ENCODE measurements at regions not wholly inside any gene's neighbourhood (a gene's known extent, or its start where the extent isn't known, plus 50 kb on each side); places are given as distances from the start of the nearest gene placed in this dataset.

DNA sequence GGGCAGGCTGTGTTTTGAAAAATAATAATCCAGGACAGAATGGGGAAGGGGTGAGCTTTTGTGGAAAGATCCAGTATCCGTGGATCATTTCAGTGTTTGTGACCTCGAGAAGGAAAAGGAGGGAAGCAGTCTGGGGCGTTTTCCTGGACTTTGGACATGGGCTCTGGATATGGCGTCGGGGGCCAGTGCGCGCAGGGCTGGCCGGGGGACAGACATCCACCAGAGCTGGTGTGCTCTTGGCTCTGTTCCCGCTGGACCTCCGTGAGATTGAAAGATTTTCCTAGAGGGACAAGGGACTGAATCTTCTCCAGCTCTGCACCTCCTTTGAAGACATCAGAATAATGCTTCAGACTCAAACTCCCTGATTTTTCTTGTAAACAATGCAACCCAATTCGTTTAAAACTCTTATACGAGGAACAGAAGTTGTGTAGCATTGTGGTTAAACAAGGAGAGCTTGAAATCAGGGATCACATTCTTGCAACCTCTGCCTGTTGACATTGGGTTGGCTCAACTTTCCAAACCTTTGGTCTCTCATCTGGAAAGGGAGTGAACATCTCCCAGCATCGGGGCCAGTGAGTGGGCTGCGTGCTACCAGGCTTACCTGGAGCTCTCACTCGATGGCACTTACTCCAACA, 75.9 kb downstream of the C16orf95 start:
- no peak for DNase-seq (ENCODE audit: low read depth)
- TF ChIP-seq, protein P1, sequence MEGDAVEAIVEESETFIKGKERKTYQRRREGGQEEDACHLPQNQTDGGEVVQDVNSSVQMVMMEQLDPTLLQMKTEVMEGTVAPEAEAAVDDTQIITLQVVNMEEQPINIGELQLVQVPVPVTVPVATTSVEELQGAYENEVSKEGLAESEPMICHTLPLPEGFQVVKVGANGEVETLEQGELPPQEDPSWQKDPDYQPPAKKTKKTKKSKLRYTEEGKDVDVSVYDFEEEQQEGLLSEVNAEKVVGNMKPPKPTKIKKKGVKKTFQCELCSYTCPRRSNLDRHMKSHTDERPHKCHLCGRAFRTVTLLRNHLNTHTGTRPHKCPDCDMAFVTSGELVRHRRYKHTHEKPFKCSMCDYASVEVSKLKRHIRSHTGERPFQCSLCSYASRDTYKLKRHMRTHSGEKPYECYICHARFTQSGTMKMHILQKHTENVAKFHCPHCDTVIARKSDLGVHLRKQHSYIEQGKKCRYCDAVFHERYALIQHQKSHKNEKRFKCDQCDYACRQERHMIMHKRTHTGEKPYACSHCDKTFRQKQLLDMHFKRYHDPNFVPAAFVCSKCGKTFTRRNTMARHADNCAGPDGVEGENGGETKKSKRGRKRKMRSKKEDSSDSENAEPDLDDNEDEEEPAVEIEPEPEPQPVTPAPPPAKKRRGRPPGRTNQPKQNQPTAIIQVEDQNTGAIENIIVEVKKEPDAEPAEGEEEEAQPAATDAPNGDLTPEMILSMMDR (IDR thresholded peaks at IDR 0.05; ENCODE audit: insufficient read depth, low read depth, low read length, missing control alignments) = no peak
- no peak overlapping the region for H3K4me3 ChIP-seq (ENCODE audit: low read length)

DNA sequence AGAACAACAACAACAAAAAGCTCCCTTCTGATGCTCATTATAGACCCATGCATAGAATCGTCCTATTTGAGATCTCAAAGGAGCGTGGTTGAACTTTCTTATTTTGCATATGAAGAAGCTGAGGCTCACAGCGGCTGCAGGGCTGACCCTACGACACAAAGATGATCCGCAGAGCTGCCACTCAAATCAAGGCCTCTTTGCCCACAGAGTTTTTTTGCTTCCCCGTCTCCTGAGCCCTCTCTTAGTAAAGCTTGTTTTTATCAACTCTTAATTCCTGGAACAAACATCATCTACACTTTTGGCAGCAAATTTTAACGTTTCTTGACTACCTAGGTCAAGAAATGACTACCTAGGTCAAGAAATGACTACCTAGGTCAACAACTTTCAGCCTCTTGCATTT, 73.7 kb downstream of the C16orf95 start:
- no peak overlapping the region for H3K4me3 ChIP-seq (ENCODE audit: low read length)
- TF ChIP-seq, protein P1 (IDR thresholded peaks at IDR 0.05; ENCODE audit: insufficient read depth, low read depth, low read length, missing control alignments) = no peak
- DNase-seq (ENCODE audit: low read depth) = no peak

DNA sequence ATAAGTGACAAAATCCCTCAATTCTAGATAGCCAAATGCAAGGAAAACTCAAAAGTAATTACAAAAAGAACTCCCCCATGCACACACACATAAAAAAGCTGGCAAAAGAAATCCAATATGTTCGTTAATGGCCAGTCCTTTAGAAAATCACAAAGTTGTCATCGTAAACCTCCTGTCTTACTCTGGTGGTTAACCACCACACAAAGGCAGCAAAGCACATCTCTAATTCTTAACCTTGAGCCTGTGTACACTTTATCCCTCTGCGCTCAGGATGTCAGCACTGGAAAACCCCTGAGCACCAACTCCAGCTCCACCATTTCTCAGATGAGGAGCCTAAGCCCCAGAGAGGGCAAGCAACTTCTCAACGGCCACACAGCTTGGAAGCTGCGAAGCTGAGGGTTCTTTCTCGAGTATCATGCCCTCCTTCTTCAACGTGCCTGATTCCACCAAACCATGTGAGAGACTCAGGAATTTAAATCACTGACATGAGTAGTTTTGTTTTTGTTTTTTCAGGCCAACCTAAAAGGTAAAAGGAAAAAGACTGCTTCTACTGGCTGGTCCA, 72.5 kb downstream of the C16orf95 start:
- DNase-seq (ENCODE audit: low read depth) = no peak
- TF ChIP-seq, protein P1 (IDR thresholded peaks at IDR 0.05; ENCODE audit: insufficient read depth, low read depth, low read length, missing control alignments) = no peak
- no peak overlapping the region for H3K4me3 ChIP-seq (ENCODE audit: low read length)

DNA sequence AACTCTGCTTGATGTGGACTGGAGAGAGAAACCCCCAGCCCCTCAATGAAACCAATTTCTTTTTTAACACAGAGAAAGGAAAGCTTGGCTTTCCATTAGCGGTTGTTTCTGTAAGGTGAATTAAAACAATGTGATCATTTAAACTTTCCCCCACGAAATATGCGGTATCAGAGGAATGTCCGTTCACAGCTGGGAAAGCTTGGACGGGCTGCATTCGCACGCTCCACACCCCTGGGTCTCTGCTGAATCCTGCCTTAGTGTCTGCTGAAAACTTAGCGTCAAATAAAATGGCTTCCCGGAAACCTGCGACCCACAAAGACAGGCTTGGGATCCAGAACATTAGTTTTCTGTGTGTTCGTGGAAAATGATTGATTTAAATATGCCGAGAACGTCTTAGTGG, 71.7 kb downstream of the C16orf95 start:
- no peak for DNase-seq (ENCODE audit: low read depth)
- TF ChIP-seq, protein P1 (IDR thresholded peaks at IDR 0.05; ENCODE audit: insufficient read depth, low read depth, low read length, missing control alignments) = no peak
- no peak overlapping the region for H3K4me3 ChIP-seq (ENCODE audit: low read length)

DNA sequence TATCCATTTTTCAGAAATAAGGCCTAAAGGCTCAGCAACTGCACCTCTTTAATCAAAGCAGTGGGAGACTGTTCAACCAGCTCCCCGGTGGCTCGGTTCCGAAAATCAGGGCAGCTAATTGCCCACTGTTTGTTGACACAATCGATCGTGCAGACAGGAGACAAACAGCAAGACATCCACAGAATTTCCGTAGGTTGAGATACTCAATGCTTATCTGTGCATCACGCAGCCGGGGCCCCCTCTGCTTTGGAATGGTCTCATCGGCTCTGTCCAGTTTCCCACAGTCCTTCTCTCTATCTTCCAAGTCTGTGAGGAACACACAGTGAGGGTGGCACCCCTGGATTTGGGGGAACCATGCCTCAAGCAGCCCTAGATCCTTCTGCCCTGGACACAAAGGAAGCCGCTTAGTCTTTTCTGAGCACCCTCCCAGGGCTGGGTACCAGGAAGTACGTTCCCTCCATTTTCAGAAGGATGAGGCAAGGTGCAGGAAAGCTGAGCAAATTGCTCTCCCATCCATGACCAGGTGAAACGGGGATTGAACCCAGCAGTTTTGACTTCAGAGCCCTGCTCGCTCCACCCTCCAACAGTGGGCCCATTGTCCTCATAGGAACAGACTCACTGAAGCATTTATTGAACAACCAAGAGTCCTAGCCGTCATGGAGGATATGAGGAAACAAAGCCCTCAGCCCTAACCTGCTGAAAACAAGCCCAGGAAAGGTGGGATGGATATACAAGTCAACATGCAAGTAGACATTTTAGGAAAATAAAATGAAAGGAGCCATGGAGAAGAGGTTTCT, 70.7 kb downstream of the C16orf95 start:
- H3K4me3 ChIP-seq (ENCODE audit: low read length) = no peak overlapping the region
- TF ChIP-seq, protein P1 (IDR thresholded peaks at IDR 0.05; ENCODE audit: insufficient read depth, low read depth, low read length, missing control alignments) = no peak
- DNase-seq (ENCODE audit: low read depth) = no peak

DNA sequence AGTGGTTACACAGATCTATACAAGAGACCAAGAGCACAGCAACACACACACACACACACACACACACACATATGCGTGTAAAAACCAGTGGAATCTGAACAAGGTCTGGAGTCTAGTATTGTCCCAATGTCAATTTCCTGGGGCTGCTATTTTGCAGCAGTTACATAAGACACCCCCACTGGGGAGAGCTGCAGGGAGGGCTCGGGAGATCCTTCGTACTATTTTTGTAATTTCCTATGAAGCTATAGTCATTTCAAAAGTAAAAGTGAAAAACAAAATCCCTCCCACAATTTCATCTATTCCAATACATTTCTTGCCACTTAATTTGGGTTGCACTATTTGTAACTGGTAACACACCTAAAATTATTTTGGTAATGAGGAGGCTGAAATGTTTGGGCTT, 68.5 kb downstream of the C16orf95 start:
- no peak for DNase-seq (ENCODE audit: low read depth)
- TF ChIP-seq, protein P1 (IDR thresholded peaks at IDR 0.05; ENCODE audit: insufficient read depth, low read depth, low read length, missing control alignments) = no peak
- no peak overlapping the region for H3K4me3 ChIP-seq (ENCODE audit: low read length)
